SU-DHL-6 (cell line): ENCODE measurements at regions not wholly inside any gene's neighbourhood (a gene's known extent, or its start where the extent isn't known, plus 50 kb on each side); places are given as distances from the start of the nearest gene placed in this dataset.

Source experiments
- H2AFZ ChIP-seq: fragments of 200-600 bp; sonication (generic); 2 replicates; pipeline ENCODE4 v1.6.1; 2014; ENCODE audit warnings: low read depth, mild to moderate bottlenecking, moderate library complexity, mixed read lengths, antibody characterized with exemption, low read length; ENCODE audit not compliant: severe bottlenecking
- H3F3A ChIP-seq: fragments of 200-600 bp; shearing (Covaris generic); 2 replicates; pipeline ENCODE4 v1.6.0; 2016; ENCODE audit warnings: antibody characterized with exemption, mild to moderate bottlenecking; ENCODE audit not compliant: insufficient read depth
- H3K27ac ChIP-seq: fragments of 200-600 bp; sonication (generic); 2 replicates; pipeline ENCODE4 v1.5.1; 2016; ENCODE audit warnings: low read depth, mild to moderate bottlenecking, low read length, moderate library complexity, mixed read lengths
- H3K27me3 ChIP-seq: fragments of 200-600 bp; sonication (generic), shearing (Covaris generic); 2 replicates; pipeline ENCODE4 v1.6.0; 2014; ENCODE audit warnings: mild to moderate bottlenecking, low read length
- H3K36me3 ChIP-seq: fragments of 200-600 bp; sonication (generic); 2 replicates; pipeline ENCODE4 v1.6.1; 2014; ENCODE audit warnings: mild to moderate bottlenecking, low read length, mixed read lengths
- H3K4me2 ChIP-seq: fragments of 300-600, 200-600 bp; shearing (Covaris generic), sonication (generic); 2 replicates; pipeline ENCODE4 v1.6.0; 2014; ENCODE audit warnings: low read length, low read depth, mild to moderate bottlenecking; ENCODE audit not compliant: poor library complexity, severe bottlenecking
- H3K4me3 ChIP-seq: fragments of 200-600 bp; sonication (generic); 2 replicates; pipeline ENCODE4 v1.5.1; 2014; ENCODE audit warnings: antibody characterized with exemption, low read length, mild to moderate bottlenecking, mixed read lengths; ENCODE audit not compliant: insufficient read depth, poor library complexity, severe bottlenecking
- H3K79me2 ChIP-seq: fragments of 200-600 bp; sonication (generic); 2 replicates; pipeline ENCODE4 v1.6.1; 2014; ENCODE audit warnings: mild to moderate bottlenecking, low read length, moderate library complexity; ENCODE audit not compliant: insufficient read depth
- H3K9ac ChIP-seq: fragments of 200-600 bp; sonication (generic); 2 replicates; pipeline ENCODE4 v1.7.0; 2014; ENCODE audit warnings: mild to moderate bottlenecking, low read length
- H3K9me2 ChIP-seq: fragments of 200-600 bp; sonication (generic); replicated peaks from 2 replicates; pipeline ENCODE4 v1.6.1; 2014; ENCODE audit warnings: low read length; ENCODE audit not compliant: insufficient read depth
- H3K9me3 ChIP-seq: fragments of 200-600 bp; sonication (generic); 2 replicates; pipeline ENCODE4 v1.6.1; 2014; ENCODE audit warnings: low read length, mixed read lengths; ENCODE audit not compliant: insufficient read depth
- H4K20me1 ChIP-seq: fragments of 200-600 bp; sonication (generic); 2 replicates; pipeline ENCODE4 v1.6.1; 2014; ENCODE audit warnings: low read depth, mild to moderate bottlenecking, antibody characterized with exemption, low read length, moderate library complexity, mixed read lengths
- CTCF ChIP-seq: fragments of 200-600 bp; sonication (generic); IDR thresholded peaks from one replicate; pipeline ENCODE4 v1.5.1; 2017; ENCODE audit warnings: antibody characterized with exemption, mild to moderate bottlenecking, low read length, moderate library complexity; ENCODE audit not compliant: insufficient read depth, poor library complexity, severe bottlenecking
- EZH2phosphoT487 ChIP-seq: fragments of 200-600 bp; sonication (generic), shearing (Covaris generic); conservative IDR thresholded peaks from 2 replicates; pipeline ENCODE4 v1.6.1; 2018; ENCODE audit warnings: mild to moderate bottlenecking, antibody characterized with exemption, low read length, moderate library complexity, mixed read lengths

- no peak for TF ChIP-seq CTCF
- no peak for TF ChIP-seq EZH2phosphoT487
- Histone ChIP-seq H3K9ac (no peak overlapping the region), H3K4me2 (no peak overlapping the region), H3K27me3 (no peaks in the 10 kb centered on the region), H3K27ac (no peak overlapping the region), H3F3A (no peaks in the 10 kb centered on the region), H3K36me3 (no peaks in the 10 kb centered on the region), H4K20me1 (no peaks in the 10 kb centered on the region), H3K4me3 (no peak overlapping the region), H3K79me2 (no peaks in the 10 kb centered on the region), H3K9me3 (no peaks in the 10 kb centered on the region), H2AFZ (no peak overlapping the region), H3K9me2 (no peaks in the 10 kb centered on the region)
Observed at GRCh38 chr4:35883108-35883507, 361.2 kb downstream of the ARAP2 start.

- H2AFZ ChIP-seq: no peak overlapping the region
- H3F3A ChIP-seq: no peaks in the 10 kb centered on the region
- H3K27me3 ChIP-seq: no peaks in the 10 kb centered on the region
- H3K9ac ChIP-seq: no peak overlapping the region
- H3K4me3 ChIP-seq: no peak overlapping the region
- H3K4me2 ChIP-seq: no peak overlapping the region
- H3K9me3 ChIP-seq: no peaks in the 10 kb centered on the region
- H3K27ac ChIP-seq: no peak overlapping the region
- no peaks in the 10 kb centered on the region for H4K20me1 ChIP-seq
- H3K9me2 ChIP-seq: no peaks in the 10 kb centered on the region
- no peaks in the 10 kb centered on the region for H3K79me2 ChIP-seq
- TF ChIP-seq EZH2phosphoT487 (no peak), CTCF (no peak)
- no peaks in the 10 kb centered on the region for H3K36me3 ChIP-seq
Observed at GRCh38 chr4:35884714-35885480, 359.4 kb downstream of the ARAP2 start.

- Histone ChIP-seq H3K9me3 (no peaks in the 10 kb centered on the region), H3K4me3 (no peak overlapping the region), H2AFZ (no peak overlapping the region), H3K79me2 (no peaks in the 10 kb centered on the region), H3F3A (no peaks in the 10 kb centered on the region), H3K27me3 (no peaks in the 10 kb centered on the region), H3K9me2 (no peaks in the 10 kb centered on the region), H4K20me1 (no peaks in the 10 kb centered on the region), H3K9ac (no peak overlapping the region), H3K36me3 (no peaks in the 10 kb centered on the region), H3K4me2 (no peak overlapping the region), H3K27ac (no peak overlapping the region)
- TF ChIP-seq EZH2phosphoT487: no peak
- no peak for TF ChIP-seq CTCF
Observed at GRCh38 chr4:35897808-35898207, 346.5 kb downstream of the ARAP2 start.
